ENCODE measurements at regions not wholly inside any gene's neighbourhood (a gene's known extent, or its start where the extent isn't known, plus 50 kb on each side); places are given as distances from the start of the nearest gene placed in this dataset.

GRCh38 chr11:15882876-15883454 is 473.4 kb downstream of the SOX6 start:
- no peak for DNase-seq (ENCODE audit: low read depth)

- no peak for DNase-seq (ENCODE audit: low read depth)
These were observed 472.9 kb downstream of the SOX6 start for GRCh38 chr11:15883455-15883920.

- DNase-seq (ENCODE audit: low read depth): no peak
These were observed 472.2 kb downstream of the SOX6 start for GRCh38 chr11:15884141-15884540.

GRCh38 chr11:15884777-15885540 is 471.4 kb downstream of the SOX6 start:
- no peak for DNase-seq (ENCODE audit: low read depth)

- no peak for DNase-seq (ENCODE audit: low read depth)
These were observed 470.5 kb downstream of the SOX6 start for GRCh38 chr11:15885854-15886253.

- no peak for DNase-seq (ENCODE audit: low read depth)
These were observed 470.0 kb downstream of the SOX6 start for GRCh38 chr11:15886299-15886698.

GRCh38 chr11:15886866-15887265 is 469.5 kb downstream of the SOX6 start:
- no peak for DNase-seq (ENCODE audit: low read depth)

GRCh38 chr11:15888556-15889345 is 467.6 kb downstream of the SOX6 start:
- no peak for DNase-seq (ENCODE audit: low read depth)

- DNase-seq (ENCODE audit: low read depth): no peak
These were observed 466.8 kb downstream of the SOX6 start for GRCh38 chr11:15889363-15890030.

GRCh38 chr11:15890031-15890713 is 466.2 kb downstream of the SOX6 start:
- DNase-seq (ENCODE audit: low read depth): no peak

- DNase-seq (ENCODE audit: low read depth): no peak
These were observed 463.3 kb downstream of the SOX6 start for GRCh38 chr11:15893080-15893492.

GRCh38 chr11:15896026-15896425 is 460.3 kb downstream of the SOX6 start:
- DNase-seq (ENCODE audit: low read depth): no peak

GRCh38 chr11:15896530-15896929 is 459.8 kb downstream of the SOX6 start:
- DNase-seq (ENCODE audit: low read depth): no peak

GRCh38 chr11:15897211-15897960 is 459.0 kb downstream of the SOX6 start:
- no peak for DNase-seq (ENCODE audit: low read depth)

GRCh38 chr11:15901054-15901453 is 455.3 kb downstream of the SOX6 start:
- DNase-seq (ENCODE audit: low read depth): no peak

GRCh38 chr11:15901790-15902189 is 454.6 kb downstream of the SOX6 start:
- DNase-seq (ENCODE audit: low read depth): no peak

- no peak for DNase-seq (ENCODE audit: low read depth)
These were observed 453.1 kb downstream of the SOX6 start for GRCh38 chr11:15903246-15903645.

GRCh38 chr11:15905366-15906104 is 450.8 kb downstream of the SOX6 start:
- no peak for DNase-seq (ENCODE audit: low read depth)

GRCh38 chr11:15906481-15907035 is 449.8 kb downstream of the SOX6 start:
- DNase-seq (ENCODE audit: low read depth): no peak

- DNase-seq (ENCODE audit: low read depth): no peak
These were observed 448.5 kb downstream of the SOX6 start for GRCh38 chr11:15907806-15908205.

All from RPMI7951 (cell line).